GM21423 (cell line): ENCODE measurements at regions not wholly inside any gene's neighbourhood (a gene's known extent, or its start where the extent isn't known, plus 50 kb on each side); places are given as distances from the start of the nearest gene placed in this dataset.

ENCODE experiments used
- ATAC-seq: cut with Tn5 transposase; IDR thresholded peaks from one replicate; pipeline ENCODE4 v1.9.1; 2021; ENCODE audit warnings: mild to moderate bottlenecking, moderate library complexity; ENCODE audit not compliant: unreplicated experiment

DNA sequence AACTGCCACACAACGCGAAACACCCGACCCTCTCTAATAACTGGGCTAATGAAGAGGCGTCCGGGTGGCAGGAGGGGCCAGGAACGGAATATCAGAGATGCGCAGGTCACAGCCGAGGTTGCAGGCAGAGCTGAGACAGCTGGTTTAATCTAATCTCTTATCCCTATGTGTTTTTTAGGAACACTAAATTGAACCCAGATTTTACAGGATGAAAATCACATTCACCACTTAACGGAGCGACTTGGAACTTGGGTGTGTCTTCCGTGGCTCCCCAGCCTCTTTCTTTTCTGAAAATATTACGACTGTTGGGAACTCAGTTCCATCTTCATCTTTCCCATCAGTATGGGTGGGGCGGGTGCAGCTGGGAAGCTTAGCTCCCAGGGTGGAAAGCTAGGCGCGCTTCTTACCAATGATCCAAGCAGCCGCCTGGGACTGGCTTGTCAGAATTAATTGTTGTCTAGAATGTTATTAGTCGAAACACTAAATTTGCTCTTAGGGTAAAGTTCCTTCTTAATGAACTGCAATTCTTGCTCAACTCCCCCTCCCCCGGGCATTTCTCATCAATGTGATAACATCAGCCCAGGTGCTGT, 92.5 kb downstream of the IRX2 start:
- ATAC-seq, result no peak

- no peak for ATAC-seq
Measured at GRCh38 chr5:2658447-2658846, 93.0 kb downstream of the IRX2 start.

DNA sequence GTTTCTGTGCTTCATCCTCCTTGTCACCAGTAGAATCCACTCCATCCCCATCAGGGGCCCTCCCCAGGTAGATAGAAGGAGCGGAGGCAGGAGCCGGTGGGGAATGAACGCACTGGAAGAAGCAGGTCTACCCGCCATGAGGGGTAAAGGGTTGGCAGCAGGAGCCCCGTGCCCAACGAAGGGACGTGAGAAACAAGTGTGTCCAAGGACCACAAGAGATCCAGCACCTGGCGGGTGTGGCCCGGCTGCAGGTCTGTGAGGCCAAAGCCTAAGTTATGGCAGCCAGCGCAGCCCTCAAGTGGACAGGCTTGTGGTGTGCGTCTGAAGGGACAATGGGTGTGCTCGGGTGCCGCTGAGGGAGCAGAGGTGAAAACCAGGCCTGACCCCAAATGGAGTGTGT, 94.3 kb downstream of the IRX2 start:
- ATAC-seq, result no peak

DNA sequence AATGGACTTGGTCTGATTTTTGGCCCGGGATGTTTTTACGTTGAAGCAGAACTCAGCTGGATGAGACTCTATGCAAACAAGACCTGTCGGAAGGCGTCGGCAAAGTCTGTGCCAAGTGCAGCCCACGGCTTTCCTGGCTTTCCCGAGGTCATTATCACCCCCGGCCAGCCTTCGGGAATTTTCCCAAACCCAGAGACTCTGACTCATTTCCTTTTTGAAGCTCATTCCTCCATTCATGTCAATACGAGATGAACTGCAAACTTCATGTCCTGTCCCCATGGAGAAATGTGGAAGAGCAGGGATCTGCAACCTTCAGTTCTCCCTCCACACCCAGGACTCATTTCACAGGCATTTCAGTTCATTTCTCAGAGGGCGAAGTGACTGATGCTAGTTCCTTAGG, 95.3 kb downstream of the IRX2 start:
- no peak for ATAC-seq

DNA sequence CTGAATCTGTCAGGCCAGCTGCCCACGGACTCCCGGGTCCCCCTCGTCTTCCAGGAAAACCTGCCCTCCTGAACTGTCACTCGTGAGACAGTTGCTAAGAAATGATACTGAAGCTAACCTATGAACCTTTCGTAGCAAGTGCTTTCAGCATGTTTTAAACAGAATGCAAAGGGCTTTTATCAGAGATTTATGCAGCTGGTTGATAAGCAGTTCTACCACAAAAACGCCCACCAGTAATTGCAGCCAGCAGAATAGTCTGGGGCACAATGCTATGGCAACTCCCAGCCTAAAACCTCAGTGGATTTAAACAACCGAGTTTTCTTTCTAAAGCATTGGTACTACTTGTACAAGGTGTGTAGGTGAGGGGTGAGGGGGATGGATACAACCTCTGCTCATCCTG, 97.5 kb downstream of the IRX2 start:
- ATAC-seq, result no peak

- ATAC-seq, result no peak
Measured at GRCh38 chr5:2651116-2651515, 100.4 kb downstream of the IRX2 start.

GRCh38 chr5:2642684-2643345, 108.7 kb downstream of the IRX2 start:
- ATAC-seq, result no peak

DNA sequence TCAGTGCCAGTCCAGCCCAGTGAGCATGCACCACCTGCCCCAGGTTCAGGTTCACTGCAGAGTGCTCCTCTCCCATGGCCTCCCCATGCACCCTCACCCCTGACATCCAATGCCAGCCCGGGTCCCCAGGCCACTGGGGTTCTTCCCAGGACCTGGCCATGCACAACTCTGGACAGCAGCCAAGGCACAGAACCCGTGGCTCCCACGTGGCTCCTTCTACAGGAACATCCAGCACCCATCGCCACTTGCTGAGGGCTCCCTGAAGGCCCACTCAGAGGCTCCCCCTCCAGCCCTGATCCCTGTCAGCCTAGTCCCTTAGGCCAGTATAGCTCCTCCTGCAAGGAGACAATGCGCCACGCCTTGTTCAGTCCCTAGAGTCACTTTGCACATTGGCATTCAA, 110.8 kb downstream of the IRX2 start:
- ATAC-seq, result no peak

DNA sequence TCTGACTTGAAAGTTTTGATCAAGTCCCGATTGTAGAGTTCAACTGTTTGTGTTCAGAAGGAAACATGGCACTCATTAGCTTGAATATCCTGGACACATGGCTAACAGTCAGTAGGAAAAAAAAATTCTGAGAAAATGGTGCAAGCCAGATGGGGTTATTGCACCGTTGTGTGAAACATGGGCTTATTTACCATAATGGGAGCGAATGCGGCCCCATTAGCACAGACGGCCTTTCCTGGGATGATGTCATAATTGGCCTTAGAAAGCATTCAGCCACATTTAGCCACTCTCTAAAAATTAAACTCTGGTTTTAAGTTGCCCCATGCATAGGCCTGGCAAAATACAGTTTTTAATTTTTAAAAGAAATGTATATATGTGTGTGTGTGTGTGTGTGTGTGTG, 112.1 kb downstream of the IRX2 start:
- no peak for ATAC-seq

DNA sequence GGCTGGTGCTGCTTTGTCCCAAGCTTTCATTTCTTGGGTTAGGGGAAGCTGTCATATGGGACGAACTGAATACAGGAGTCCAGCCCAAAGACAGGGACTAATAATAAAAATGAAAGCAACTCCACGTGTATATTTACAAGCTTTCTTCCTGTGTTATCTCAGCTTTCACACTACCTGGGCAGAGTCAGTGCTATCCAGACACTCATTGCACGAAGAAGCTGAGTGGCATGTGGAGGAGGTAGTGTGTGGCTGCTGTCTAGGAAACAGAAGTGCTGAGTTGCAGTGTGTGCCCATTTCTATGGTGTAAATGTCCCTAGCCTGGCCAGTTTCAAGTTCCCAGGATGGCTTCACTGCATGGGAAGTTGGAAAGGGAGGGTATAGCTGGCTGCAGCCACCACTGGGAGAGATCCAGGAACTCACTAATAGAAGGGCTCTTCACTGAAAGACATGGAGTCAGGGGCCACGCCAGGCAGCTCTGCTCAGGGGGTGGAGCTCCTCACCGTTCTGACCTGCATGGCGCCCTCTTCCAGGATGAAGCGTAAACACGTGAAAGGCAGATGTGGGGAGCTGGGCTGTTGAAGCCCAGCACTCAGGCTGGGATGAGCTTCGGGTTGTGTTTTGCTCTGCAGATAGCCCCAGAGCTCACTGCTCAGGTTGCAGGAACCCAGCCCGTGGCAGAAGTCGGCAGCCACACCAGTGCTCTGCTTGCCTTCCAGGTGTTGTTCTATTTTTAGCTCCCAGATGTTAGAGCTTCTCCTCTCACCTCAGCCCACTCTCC, 116.9 kb downstream of the IRX2 start:
- no peak for ATAC-seq

DNA sequence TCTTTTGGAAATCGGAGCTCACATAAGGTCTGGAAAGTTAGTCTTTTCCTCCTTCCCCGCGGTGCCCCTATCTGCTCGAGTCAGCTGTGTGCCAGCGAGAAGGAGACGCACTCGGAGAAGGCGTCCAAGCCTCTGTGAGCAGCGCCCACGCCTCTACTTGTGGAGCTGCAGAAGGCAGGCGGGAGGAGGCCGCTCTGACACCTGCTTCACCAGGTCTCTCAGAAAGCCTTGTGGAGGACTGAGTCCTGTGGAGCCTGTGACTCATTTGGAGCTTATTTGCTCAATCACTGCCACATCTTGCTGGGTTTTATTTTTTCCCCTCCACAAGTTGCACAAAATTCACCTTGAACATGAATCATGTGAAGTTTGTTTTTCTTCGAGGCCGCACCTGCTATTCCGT, 117.5 kb downstream of the IRX2 start:
- no peak for ATAC-seq

DNA sequence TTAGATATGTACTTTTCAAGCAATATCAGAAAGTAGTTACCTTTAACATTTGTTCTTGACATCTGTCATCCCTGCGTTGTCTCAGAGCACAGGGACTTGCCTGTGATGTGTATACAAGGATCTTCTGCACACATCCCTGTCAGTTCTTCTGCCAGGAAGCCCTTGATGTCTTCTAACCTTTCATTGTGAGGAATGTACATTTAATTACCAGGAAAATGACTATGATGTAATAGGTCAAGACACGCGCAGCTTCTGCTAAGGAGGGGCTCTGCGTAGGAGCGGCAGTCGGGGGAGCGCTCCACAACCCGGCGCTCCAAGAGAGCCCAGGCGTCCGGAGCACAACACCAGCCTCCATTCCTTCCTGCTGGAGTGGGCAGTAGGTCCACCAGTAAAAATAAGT, 119.7 kb downstream of the IRX2 start:
- no peak for ATAC-seq

DNA sequence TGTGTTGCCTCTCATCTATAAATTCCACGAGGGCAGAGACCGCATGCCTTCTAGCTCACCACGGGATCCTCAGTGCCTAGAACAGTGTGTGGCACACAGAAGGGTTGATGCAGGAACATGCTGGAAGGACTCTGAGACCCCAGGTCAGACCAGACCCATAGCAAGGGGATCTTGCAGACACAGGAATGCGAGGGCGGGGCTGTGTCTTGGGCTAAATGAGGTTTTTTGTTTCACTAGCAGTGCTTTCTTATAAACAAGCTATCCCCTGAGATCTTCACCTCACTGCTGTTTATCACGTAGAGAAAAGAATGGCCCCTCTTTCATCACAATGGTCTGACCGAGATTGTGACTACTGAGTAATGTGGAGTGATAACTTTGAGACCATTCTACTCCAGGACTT, 122.4 kb downstream of the IRX2 start:
- no peak for ATAC-seq

DNA sequence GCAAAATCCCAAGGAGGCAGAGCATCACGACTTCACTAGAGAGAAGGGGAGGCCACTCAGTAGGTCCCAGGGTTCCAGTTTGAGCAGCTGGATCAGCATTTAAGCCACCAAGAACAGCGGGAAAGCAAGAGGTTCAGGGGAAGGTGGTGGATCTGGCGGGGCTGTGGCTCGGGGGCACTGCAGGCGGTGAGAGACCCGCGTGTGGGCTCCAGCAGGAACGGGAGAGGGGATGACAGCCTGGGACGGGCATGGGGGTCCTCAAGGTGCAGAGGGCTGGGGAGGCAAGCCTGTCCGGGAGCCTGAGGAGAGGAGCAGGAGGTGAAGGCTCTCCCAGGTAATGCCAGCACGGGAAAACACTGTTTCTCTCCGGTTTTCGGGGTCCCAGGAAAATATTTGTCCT, 123.6 kb downstream of the IRX2 start:
- ATAC-seq, result no peak

DNA sequence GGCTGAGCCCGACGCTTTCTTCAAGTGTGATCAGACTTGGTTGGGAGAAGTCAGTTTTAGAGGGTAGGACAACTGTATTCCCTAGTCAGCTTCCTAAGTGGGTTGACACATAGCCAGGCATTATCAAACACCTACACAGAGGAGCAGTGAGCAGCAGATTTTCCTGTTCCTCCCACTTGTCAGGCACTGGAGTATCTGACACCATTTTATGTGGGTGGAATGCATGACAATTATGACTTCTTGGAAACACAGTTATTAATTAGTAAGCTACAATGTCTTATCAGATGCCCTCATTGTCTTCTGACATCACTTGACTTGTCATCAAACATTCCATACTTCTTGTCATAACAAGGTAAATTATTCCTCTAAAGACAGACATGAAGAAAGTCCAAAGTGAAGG, 124.9 kb downstream of the IRX2 start:
- ATAC-seq, result no peak

DNA sequence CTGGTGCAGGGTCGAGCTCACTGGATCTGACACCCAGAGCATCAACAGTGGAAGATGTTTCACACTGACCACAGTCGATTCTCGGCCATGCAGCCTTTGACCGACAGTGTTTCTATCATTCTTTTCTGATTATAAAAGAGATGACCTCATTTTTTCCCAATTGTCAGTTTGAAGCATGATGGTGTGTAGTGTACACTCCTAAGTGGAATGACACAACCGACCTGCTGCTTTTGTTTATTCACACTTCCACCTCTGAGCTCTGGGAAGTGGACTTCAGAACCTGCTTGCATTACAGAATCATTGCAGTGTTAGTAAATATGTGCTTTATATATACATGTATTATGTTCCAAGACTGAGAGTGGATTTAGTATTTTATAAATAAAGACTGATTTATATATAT, 128.6 kb downstream of the IRX2 start:
- no peak for ATAC-seq

GRCh38 chr5:2621631-2622030, 129.8 kb downstream of the IRX2 start:
- ATAC-seq, result no peak

DNA sequence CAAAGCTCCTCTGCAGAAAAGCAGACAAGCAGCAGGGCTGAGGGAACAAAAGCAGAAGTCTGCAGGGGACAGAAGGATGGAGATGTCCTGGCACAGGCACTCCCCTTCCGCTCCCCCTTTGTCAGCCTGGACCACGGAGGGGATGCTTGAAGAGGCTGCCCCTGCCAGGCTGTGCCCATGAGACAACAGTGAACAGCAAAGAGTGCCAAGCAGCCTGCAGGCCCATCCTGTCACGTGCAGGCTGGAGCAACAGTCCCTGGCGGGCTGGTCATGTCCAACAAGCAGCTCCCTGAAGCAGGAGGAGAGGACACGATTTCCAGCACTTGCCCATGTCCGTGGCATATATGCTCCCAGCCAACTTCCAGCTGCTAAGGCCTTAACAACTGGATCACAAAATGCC, 132.3 kb downstream of the IRX2 start:
- ATAC-seq, result no peak

- ATAC-seq, result no peak
Measured at GRCh38 chr5:2617461-2617860, 134.0 kb downstream of the IRX2 start.

- no peak for ATAC-seq
Measured at GRCh38 chr5:2615917-2616316, 135.6 kb downstream of the IRX2 start.

DNA sequence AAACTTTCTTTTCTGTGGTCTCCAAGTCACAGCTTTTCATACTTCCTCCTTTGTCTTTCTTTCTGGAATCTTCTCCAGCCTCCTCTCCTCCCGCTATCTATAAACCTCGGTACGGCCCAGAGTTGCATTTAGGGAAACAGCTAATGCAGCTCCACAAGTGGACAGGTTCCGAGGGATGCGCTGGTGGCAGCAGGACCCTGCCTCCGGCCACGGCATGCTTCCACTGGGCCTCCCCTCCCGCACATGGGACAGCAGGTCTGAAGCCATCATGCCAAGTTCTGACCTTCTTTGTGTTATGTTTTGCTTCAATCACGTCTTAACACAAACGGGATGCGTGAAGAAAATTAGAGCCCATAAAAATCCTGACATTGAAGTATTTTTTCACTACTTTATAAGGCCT, 136.9 kb downstream of the IRX2 start:
- no peak for ATAC-seq

DNA sequence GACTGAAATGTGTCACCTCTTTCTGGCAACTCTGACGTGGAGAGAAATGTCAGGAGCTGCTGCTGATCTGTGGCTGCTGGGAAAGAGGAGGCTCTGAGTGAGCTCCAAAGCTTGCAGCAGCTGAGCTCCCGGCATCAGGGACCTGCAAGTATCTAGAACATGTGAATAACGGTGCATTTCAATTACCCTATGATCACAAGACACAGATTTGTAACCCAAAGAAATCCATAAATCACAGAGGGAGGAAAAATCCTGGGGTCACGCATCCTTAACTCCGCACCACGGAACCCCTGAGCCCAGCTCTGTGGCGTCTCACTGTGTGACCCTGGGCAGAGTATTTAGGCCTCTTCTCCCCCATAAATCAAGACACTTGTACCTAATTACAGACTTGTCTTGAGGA, 139.8 kb downstream of the IRX2 start:
- no peak for ATAC-seq
